Fibroblast of skin of right quadriceps (primary cell): ENCODE measurements at regions not wholly inside any gene's neighbourhood (a gene's known extent, or its start where the extent isn't known, plus 50 kb on each side); places are given as distances from the start of the nearest gene placed in this dataset.

Experiments used
- DNase-seq: peaks from one replicate; pipeline ENCODE4 v3.0.0-alpha.2; 2013

GRCh38 chr11:110032957-110033570 is 60.1 kb upstream of the ZC3H12C start:
- no peak for DNase-seq

DNA sequence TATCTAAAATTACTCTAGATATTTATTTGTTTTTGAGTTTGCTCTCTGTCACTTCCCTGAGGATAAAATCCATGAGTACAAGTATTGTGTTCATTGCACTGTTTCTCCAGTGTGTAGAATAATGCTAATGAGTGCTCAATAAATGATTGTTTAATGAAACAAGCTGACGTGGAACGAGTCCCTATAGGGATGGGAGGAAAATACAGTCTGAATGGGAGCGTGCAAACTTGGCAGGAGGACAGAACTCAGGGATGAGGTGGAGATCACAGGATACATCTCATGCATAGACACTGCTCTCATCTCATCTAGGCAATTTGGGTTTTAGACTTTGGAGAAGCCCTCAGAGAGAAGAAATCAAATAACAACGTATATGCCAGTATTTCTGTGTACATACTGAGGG is 58.4 kb upstream of the ZC3H12C start:
- DNase-seq = no peak

DNA sequence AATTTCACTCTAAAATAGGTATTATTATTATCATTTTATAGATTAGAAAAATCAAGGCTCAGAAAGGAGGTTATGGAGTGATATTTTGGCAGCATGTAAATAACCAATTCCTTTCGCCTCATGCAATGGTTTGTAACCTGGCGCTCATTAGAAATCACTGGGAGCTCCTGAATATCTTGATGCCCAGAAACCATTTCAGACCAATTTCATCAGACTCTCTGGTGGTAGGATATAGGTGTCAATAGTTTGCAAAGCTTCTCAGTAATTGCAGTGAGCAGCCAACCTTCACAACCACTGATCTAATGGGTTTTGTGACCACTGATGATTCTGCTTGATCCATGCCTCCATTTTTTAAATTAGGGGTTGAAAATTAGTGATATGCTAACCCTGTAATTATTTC is 57.8 kb upstream of the ZC3H12C start:
- no peak for DNase-seq

GRCh38 chr11:110038201-110038600 is 55.0 kb upstream of the ZC3H12C start:
- no peak for DNase-seq
